A673 (cell line): ENCODE measurements at regions not wholly inside any gene's neighbourhood (a gene's known extent, or its start where the extent isn't known, plus 50 kb on each side); places are given as distances from the start of the nearest gene placed in this dataset.

Experiments
- BruUV-seq: library from RNA; stranded (reverse); fragments of 400-500 nt; replicated peaks from 2 replicates; lab custom pipeline; 2021; lab: Mats Ljungman, UMichigan
- CTCF ChIA-PET: fragments of 300-600 bp; sonication (Branson Sonifier 250); formaldehyde crosslinking; loops from one replicate; lab custom pipeline; 2022; ENCODE audit warnings: antibody characterized with exemption; lab: Charles Lee
- POLR2A ChIA-PET: fragments of 300-600 bp; sonication (Branson Sonifier 250); formaldehyde crosslinking; loops from one replicate; lab custom pipeline; 2022; ENCODE audit warnings: antibody characterized with exemption; ENCODE audit not compliant: low non-redundant PET; lab: Charles Lee
- DNase-seq: peaks from one replicate; pipeline ENCODE4 v3.0.0-alpha.2; 2015; ENCODE audit warnings: low spot score
- H3K27ac ChIP-seq: fragments of 200-600 bp; sonication (generic); 2 replicates; pipeline ENCODE4 v1.5.1; 2016; ENCODE audit warnings: mixed run types, low read depth, mild to moderate bottlenecking, mixed read lengths, antibody characterized with exemption, low read length; ENCODE audit not compliant: poor library complexity, severe bottlenecking
- H3K27me3 ChIP-seq: fragments of 200-600 bp; sonication (generic); replicated peaks from 2 replicates; pipeline ENCODE4 v1.6.1; 2017; ENCODE audit warnings: mixed run types, low read depth, mild to moderate bottlenecking, mixed read lengths, antibody characterized with exemption, low read length; ENCODE audit not compliant: insufficient read depth, poor library complexity
- H3K36me3 ChIP-seq: fragments of 200-600 bp; sonication (generic); 2 replicates; pipeline ENCODE4 v1.6.1; 2016; ENCODE audit warnings: mixed run types, mild to moderate bottlenecking, mixed read lengths, antibody characterized with exemption, low read length; ENCODE audit not compliant: insufficient read depth, poor library complexity, severe bottlenecking
- H3K4me1 ChIP-seq: fragments of 200-600 bp; sonication (generic); 2 replicates; pipeline ENCODE4 v1.6.1; 2017; ENCODE audit warnings: mixed run types, mild to moderate bottlenecking, mixed read lengths, antibody characterized with exemption, low read length; ENCODE audit not compliant: insufficient read depth, poor library complexity, severe bottlenecking
- H3K4me3 ChIP-seq: fragments of 200-600 bp; sonication (generic); 2 replicates; pipeline ENCODE4 v1.5.1; 2016; ENCODE audit warnings: low read depth, mixed run types, mild to moderate bottlenecking, mixed read lengths, low read length; ENCODE audit not compliant: poor library complexity, severe bottlenecking
- H3K9me3 ChIP-seq: fragments of 200-600 bp; sonication (generic); 2 replicates; pipeline ENCODE4 v1.6.1; 2016; ENCODE audit warnings: mixed run types, low read depth, mild to moderate bottlenecking, mixed read lengths, antibody characterized with exemption, low read length; ENCODE audit not compliant: poor library complexity, severe bottlenecking
- EZH2 ChIP-seq: fragments of 200-600 bp; sonication (generic); IDR thresholded peaks from 2 replicates; pipeline ENCODE4 v1.6.1; 2017; ENCODE audit warnings: borderline replicate concordance, low read depth, mild to moderate bottlenecking, mixed read lengths, antibody characterized with exemption, low read length; ENCODE audit not compliant: poor library complexity, severe bottlenecking
- intact Hi-C: fragments of 100-400 bp; cut with micrococcal nuclease; formaldehyde crosslinking; loops from one replicate; pipeline ENCODE4 v1.10.0; 2022; ENCODE audit not compliant: unreplicated experiment
- TF ChIP-seq, protein P1 (sequence below): fragments of 300-800, 200-600 bp; sonication (generic); conservative IDR thresholded peaks from 2 replicates; pipeline ENCODE4 v1.5.1; 2017; ENCODE audit warnings: low read depth, mild to moderate bottlenecking, antibody characterized with exemption, low read length, moderate library complexity, mixed read lengths

DNA sequence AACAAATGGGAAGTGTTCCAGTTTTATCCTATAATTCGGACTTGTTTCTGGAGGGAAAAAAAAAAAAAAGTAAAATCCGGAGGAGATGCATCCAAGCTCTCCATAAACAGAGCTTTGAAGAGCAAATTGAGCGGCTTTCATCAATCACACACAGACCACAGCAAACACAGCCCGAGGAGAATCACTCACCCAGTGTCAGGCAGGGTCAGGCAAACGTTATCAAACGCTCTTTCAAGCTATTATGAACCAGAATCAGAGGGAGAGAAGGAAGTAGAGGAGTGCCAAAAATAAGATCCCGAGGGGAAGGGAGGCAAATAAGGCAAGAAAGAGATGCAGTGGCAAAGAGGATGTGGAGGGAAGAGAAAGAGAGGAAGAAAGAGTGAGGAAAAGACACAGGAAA, 188.3 kb upstream of the CAMK1G start:
- Histone ChIP-seq H3K27ac (no peak overlapping the region), H3K36me3 (no peaks in the 10 kb centered on the region), H3K4me1 (peaks cover 3% of the 10 kb centered on the region), H3K9me3 (no peaks in the 10 kb centered on the region), H3K4me3 (no peak overlapping the region), H3K27me3 (no peaks in the 10 kb centered on the region)
- no peak for DNase-seq
- TF ChIP-seq, protein P1, sequence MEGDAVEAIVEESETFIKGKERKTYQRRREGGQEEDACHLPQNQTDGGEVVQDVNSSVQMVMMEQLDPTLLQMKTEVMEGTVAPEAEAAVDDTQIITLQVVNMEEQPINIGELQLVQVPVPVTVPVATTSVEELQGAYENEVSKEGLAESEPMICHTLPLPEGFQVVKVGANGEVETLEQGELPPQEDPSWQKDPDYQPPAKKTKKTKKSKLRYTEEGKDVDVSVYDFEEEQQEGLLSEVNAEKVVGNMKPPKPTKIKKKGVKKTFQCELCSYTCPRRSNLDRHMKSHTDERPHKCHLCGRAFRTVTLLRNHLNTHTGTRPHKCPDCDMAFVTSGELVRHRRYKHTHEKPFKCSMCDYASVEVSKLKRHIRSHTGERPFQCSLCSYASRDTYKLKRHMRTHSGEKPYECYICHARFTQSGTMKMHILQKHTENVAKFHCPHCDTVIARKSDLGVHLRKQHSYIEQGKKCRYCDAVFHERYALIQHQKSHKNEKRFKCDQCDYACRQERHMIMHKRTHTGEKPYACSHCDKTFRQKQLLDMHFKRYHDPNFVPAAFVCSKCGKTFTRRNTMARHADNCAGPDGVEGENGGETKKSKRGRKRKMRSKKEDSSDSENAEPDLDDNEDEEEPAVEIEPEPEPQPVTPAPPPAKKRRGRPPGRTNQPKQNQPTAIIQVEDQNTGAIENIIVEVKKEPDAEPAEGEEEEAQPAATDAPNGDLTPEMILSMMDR: no peak
- no peak for TF ChIP-seq EZH2
- intact Hi-C loops: no loop called here
- ChIA-PET CTCF (no interaction called here), POLR2A (no interaction called here)
- BruUV-seq: no TSS peak

DNA sequence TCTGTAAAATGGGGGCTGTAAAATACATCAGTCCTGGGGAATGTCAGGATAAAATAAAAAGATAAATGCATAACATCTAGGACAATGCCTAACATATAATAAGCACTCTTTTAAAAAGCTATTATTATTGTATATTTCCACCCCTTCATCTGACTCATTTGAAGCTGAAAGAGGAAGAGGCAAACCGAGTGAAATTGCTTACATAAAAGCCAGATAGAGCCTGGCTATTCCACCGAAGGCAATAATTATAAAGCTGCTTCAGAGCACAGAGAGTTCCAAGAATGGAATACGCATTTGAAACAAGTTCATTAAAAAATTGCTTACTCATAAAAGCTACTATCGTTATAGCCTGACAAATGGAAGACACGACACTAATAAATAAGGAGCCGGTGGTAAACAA, 186.1 kb upstream of the CAMK1G start:
- H3K27me3 ChIP-seq: no peaks in the 10 kb centered on the region
- H3K4me3 ChIP-seq: no peak overlapping the region
- no peaks in the 10 kb centered on the region for H3K9me3 ChIP-seq
- intact Hi-C loops: no loop called here
- DNase-seq: no peak
- H3K27ac ChIP-seq: no peak overlapping the region
- no TSS peak for BruUV-seq
- TF ChIP-seq, protein P1: no peak
- no peak for TF ChIP-seq EZH2
- H3K36me3 ChIP-seq: no peaks in the 10 kb centered on the region
- ChIA-PET CTCF (no interaction called here), POLR2A (no interaction called here)
- H3K4me1 ChIP-seq: peaks cover 3% of the 10 kb centered on the region

DNA sequence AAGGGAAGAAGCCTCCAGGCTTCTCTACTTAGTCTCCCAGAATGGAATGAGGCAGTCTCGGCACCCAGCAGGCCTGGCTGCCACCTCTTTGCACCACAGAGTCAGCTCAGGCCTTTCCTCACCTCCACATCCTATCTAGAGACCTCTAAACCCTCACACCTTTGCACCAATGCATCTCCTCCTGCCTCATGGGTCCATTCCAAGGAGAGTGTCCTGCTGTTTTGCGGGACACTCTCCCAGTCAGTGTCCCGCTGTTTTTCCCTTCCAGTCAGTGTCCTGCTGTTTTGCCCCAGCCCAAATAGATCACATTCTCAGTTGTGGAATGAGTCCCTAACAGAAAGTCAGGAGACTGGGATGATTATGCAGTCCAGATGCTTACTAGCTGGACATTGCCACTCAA, 185.6 kb upstream of the CAMK1G start:
- TF ChIP-seq, protein P1: no peak
- TF ChIP-seq EZH2: no peak
- H3K27ac ChIP-seq: no peak overlapping the region
- H3K36me3 ChIP-seq: no peaks in the 10 kb centered on the region
- ChIA-PET POLR2A (no interaction called here), CTCF (interaction anchor here (0.5 kb wide), 1 partner anchor 246 kb away, joined by 3 read pairs; no protein-coding TSS in a partner anchor)
- peaks cover 3% of the 10 kb centered on the region for H3K4me1 ChIP-seq
- no TSS peak for BruUV-seq
- no peak for DNase-seq
- H3K4me3 ChIP-seq: no peak overlapping the region
- no peaks in the 10 kb centered on the region for H3K27me3 ChIP-seq
- intact Hi-C loops: no loop called here
- no peaks in the 10 kb centered on the region for H3K9me3 ChIP-seq
